Calu3 (cell line): ENCODE measurements at regions not wholly inside any gene's neighbourhood (a gene's known extent, or its start where the extent isn't known, plus 50 kb on each side); places are given as distances from the start of the nearest gene placed in this dataset.

Experiments
- BruUV-seq: library from RNA; stranded (reverse); fragments of 400-500 nt; replicated peaks from 2 replicates; lab custom pipeline; 2021; lab: Mats Ljungman, UMichigan
- CTCF ChIA-PET: fragments of 300-600 bp; sonication (Branson Sonifier 250); formaldehyde crosslinking; loops from one replicate; lab custom pipeline; 2022; ENCODE audit warnings: antibody characterized with exemption; lab: Charles Lee
- DNase-seq: peaks from one replicate; pipeline ENCODE4 v3.0.0; 2022
- H3K27ac Mint-ChIP-seq: one replicate; pipeline ENCODE4 v1.8.0; 2022; ENCODE audit warnings: mixed read lengths; ENCODE audit not compliant: unreplicated experiment
- H3K27me3 Mint-ChIP-seq: one replicate; pipeline ENCODE4 v1.8.0; 2022; ENCODE audit warnings: mixed read lengths; ENCODE audit not compliant: unreplicated experiment
- H3K36me3 Mint-ChIP-seq: one replicate; pipeline ENCODE4 v1.8.0; 2022; ENCODE audit warnings: mild to moderate bottlenecking, moderate library complexity, mixed read lengths; ENCODE audit not compliant: insufficient read depth, unreplicated experiment
- H3K4me1 Mint-ChIP-seq: one replicate; pipeline ENCODE4 v1.8.0; 2022; ENCODE audit warnings: mild to moderate bottlenecking, low read depth, mixed read lengths; ENCODE audit not compliant: unreplicated experiment
- H3K4me3 Mint-ChIP-seq: one replicate; pipeline ENCODE4 v1.8.0; 2022; ENCODE audit warnings: mild to moderate bottlenecking, low read depth, moderate library complexity, mixed read lengths; ENCODE audit not compliant: unreplicated experiment
- H3K9me3 Mint-ChIP-seq: one replicate; pipeline ENCODE4 v1.8.0; 2022; ENCODE audit warnings: low read depth, mixed read lengths; ENCODE audit not compliant: unreplicated experiment
- CTCF ChIP-seq: fragments of 200-600 bp; IDR thresholded peaks from one replicate; pipeline ENCODE4 v1.8.0; 2022; ENCODE audit warnings: antibody characterized with exemption; ENCODE audit not compliant: unreplicated experiment
- intact Hi-C: fragments of 100-400 bp; cut with micrococcal nuclease; formaldehyde crosslinking; loops from one replicate; pipeline ENCODE4 v1.10.0; 2022; ENCODE audit not compliant: unreplicated experiment

- no peak overlapping the region for H3K4me3 Mint-ChIP-seq
- DNase-seq, result no peak
- CTCF ChIA-PET, result no interaction called here
- TF ChIP-seq CTCF, result no peak
- H3K36me3 Mint-ChIP-seq, result no peaks in the 10 kb centered on the region
- intact Hi-C loops, result no loop called here
- H3K4me1 Mint-ChIP-seq, result no peaks in the 10 kb centered on the region
- no peak overlapping the region for H3K27ac Mint-ChIP-seq
- H3K27me3 Mint-ChIP-seq, result no peaks in the 10 kb centered on the region
- BruUV-seq, result no TSS peak
- H3K9me3 Mint-ChIP-seq, result peaks cover 27% of the 10 kb centered on the region
Measured at GRCh38 chr11:134915881-134916280, 503.8 kb upstream of the B3GAT1 start.

- Mint-ChIP-seq H3K4me3 (no peak overlapping the region), H3K27ac (no peak overlapping the region), H3K36me3 (no peaks in the 10 kb centered on the region), H3K4me1 (no peaks in the 10 kb centered on the region), H3K27me3 (no peaks in the 10 kb centered on the region), H3K9me3 (peaks cover 23% of the 10 kb centered on the region)
- TF ChIP-seq CTCF, result no peak
- CTCF ChIA-PET, result no interaction called here
- no TSS peak for BruUV-seq
- intact Hi-C loops, result no loop called here
- DNase-seq, result no peak
Measured at GRCh38 chr11:134915212-134915611, 503.2 kb upstream of the B3GAT1 start.

- no peaks in the 10 kb centered on the region for H3K4me1 Mint-ChIP-seq
- BruUV-seq, result no TSS peak
Measured at GRCh38 chr11:134913999-134914590, 502.1 kb upstream of the B3GAT1 start.

GRCh38 chr11:134913391-134913790 is 501.3 kb upstream of the B3GAT1 start:
- intact Hi-C loops, result no loop called here
- peaks cover 18% of the 10 kb centered on the region for H3K9me3 Mint-ChIP-seq

More at GRCh38 chr11:134913999-134914590, 502.1 kb upstream of the B3GAT1 start:
- intact Hi-C loops, result no loop called here
- H3K9me3 Mint-ChIP-seq, result peaks cover 20% of the 10 kb centered on the region
- no peaks in the 10 kb centered on the region for H3K36me3 Mint-ChIP-seq
- DNase-seq, result no peak
- H3K4me3 Mint-ChIP-seq, result no peak overlapping the region
- CTCF ChIA-PET, result no interaction called here
- no peaks in the 10 kb centered on the region for H3K27me3 Mint-ChIP-seq
- no peak for TF ChIP-seq CTCF
- H3K27ac Mint-ChIP-seq, result no peak overlapping the region

More at GRCh38 chr11:134913391-134913790, 501.3 kb upstream of the B3GAT1 start:
- DNase-seq, result no peak
- no peaks in the 10 kb centered on the region for H3K27me3 Mint-ChIP-seq
- CTCF ChIA-PET, result no interaction called here
- H3K27ac Mint-ChIP-seq, result no peak overlapping the region
- H3K4me3 Mint-ChIP-seq, result no peak overlapping the region
- BruUV-seq, result no TSS peak
- no peaks in the 10 kb centered on the region for H3K4me1 Mint-ChIP-seq
- no peak for TF ChIP-seq CTCF
- no peaks in the 10 kb centered on the region for H3K36me3 Mint-ChIP-seq
